Astrocyte (in vitro differentiated cells and primary cell): ENCODE measurements at regions not wholly inside any gene's neighbourhood (a gene's known extent, or its start where the extent isn't known, plus 50 kb on each side); places are given as distances from the start of the nearest gene placed in this dataset.

Source experiments
- CTCF ChIP-seq: IDR thresholded peaks from 2 replicates; pipeline ENCODE4 v1.5.1; 2011; ENCODE audit warnings: low read depth, mild to moderate bottlenecking, inconsistent platforms, low read length, moderate library complexity; ENCODE audit not compliant: insufficient read depth
- EZH2 ChIP-seq: IDR thresholded peaks from 2 replicates; pipeline ENCODE4 v1.6.1; 2012; ENCODE audit warnings: mild to moderate bottlenecking, low read length, inconsistent platforms; ENCODE audit not compliant: insufficient read depth

- TF ChIP-seq CTCF: no peak
- no peak for TF ChIP-seq EZH2
Measured at GRCh38 chr7:26924149-26924767, 59.9 kb upstream of the SKAP2 start.
